Rectal smooth muscle tissue (tissue), 1 donor: ENCODE measurements at regions not wholly inside any gene's neighbourhood (a gene's known extent, or its start where the extent isn't known, plus 50 kb on each side); places are given as distances from the start of the nearest gene placed in this dataset.

Source experiments
- H3K27ac ChIP-seq: one replicate; pipeline ENCODE4 v1.7.0; 2013; ENCODE audit warnings: low read depth, low read length, inconsistent platforms
- H3K27me3 ChIP-seq: one replicate; pipeline ENCODE4 v1.7.0; 2013; ENCODE audit warnings: low read length; ENCODE audit not compliant: control insufficient read depth, insufficient read depth
- H3K36me3 ChIP-seq: one replicate; pipeline ENCODE4 v1.7.0; 2013; ENCODE audit warnings: low read length; ENCODE audit not compliant: control insufficient read depth, insufficient read depth
- H3K4me1 ChIP-seq: one replicate; pipeline ENCODE4 v1.7.0; 2013; ENCODE audit warnings: low read length; ENCODE audit not compliant: control insufficient read depth, insufficient read depth
- H3K4me3 ChIP-seq: one replicate; pipeline ENCODE4 v1.7.0; 2013; ENCODE audit warnings: low read length
- H3K9ac ChIP-seq: one replicate; pipeline ENCODE4 v1.7.0; 2013; ENCODE audit warnings: low read length

DNA sequence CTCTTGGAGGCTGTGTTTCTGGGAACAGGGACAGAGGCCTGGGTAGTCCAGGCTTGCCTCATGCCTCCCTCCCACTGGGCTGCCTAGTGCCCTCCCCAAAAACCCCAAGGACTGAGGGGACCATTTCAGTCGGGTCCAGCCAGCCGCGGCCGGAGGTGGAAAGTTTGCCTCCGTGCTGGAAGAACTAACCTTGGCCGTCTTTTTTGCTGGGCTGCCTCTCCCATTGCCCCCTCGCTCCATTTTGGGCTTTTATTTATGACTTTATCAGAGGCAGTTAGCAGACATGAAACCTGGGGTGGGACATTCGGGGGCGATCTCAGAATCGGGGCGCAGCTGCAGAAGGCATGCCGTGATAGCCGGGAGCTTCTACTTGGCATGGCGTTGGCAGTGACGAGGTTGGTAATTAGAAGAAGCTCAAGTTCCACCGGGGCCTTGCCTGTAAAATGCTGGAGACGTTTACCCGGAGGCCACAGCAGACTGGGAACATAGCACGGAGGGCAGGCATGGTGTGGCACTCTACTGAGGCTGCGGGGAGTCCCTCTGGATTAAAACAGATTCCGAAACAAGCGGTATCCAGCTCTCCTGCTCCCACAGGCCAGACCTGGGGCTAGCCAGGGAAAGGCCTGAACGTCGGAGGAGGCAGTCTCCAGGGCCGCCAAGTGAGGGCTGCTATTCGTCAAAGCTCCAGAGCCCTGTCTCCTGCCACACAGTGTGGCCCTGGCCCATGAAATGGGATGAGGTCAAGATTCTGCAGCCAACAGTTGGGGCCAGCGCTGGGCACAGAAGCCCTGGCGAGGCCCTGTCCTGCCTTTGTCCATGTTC, 76.4 kb upstream of the PPARA start:
- Histone ChIP-seq H3K4me3 (peak overlapping the region; percentile 78), H3K36me3 (peaks cover 2% of the 10 kb centered on the region), H3K27ac (peak overlapping the region; percentile 94), H3K27me3 (no peaks in the 10 kb centered on the region), H3K4me1 (peaks cover 40% of the 10 kb centered on the region), H3K9ac (peak overlapping the region; percentile 34)

DNA sequence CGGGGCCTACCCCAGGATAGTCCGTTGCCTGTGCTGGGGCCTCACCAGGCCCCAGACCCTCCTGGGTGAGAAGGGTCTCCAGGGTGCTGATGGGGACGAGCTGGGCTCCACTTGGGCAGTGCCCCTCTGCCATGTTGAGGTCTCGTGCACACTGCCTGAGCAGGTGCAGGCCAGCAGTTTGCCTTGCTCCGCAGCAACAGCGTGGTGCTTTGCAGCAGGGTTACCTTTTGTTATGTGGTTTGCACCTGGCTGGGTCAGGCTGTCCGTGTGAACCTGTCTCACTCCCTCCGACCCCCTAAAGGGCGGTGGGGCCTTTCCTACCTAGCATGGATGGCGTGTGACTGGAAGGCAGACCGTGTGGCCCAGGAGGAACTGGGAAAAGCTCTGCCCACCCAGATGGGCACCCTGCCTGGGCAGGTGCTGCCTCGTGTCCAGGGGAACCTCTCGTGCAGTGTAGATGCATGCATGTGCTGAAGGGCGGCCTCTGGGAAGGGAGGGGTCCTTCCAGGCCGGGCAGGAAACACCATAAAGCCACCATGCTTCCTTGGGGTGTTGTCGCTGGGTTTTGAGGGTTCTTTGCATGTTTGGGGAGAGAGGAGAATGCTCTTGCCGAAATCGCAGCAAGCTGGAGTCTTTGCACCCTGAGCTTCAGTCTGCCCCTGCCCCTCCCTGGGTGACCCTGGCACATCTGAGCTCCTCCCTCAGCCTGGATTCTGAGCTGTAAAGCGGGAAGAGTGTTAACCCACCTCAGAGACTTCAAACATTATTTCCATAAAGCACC, 75.4 kb upstream of the PPARA start:
- Histone ChIP-seq H3K36me3 (peaks cover 2% of the 10 kb centered on the region), H3K4me3 (peak overlapping the region; percentile 78), H3K9ac (peak overlapping the region; percentile 11), H3K4me1 (peaks cover 46% of the 10 kb centered on the region), H3K27ac (peak overlapping the region; percentile 94), H3K27me3 (no peaks in the 10 kb centered on the region)

DNA sequence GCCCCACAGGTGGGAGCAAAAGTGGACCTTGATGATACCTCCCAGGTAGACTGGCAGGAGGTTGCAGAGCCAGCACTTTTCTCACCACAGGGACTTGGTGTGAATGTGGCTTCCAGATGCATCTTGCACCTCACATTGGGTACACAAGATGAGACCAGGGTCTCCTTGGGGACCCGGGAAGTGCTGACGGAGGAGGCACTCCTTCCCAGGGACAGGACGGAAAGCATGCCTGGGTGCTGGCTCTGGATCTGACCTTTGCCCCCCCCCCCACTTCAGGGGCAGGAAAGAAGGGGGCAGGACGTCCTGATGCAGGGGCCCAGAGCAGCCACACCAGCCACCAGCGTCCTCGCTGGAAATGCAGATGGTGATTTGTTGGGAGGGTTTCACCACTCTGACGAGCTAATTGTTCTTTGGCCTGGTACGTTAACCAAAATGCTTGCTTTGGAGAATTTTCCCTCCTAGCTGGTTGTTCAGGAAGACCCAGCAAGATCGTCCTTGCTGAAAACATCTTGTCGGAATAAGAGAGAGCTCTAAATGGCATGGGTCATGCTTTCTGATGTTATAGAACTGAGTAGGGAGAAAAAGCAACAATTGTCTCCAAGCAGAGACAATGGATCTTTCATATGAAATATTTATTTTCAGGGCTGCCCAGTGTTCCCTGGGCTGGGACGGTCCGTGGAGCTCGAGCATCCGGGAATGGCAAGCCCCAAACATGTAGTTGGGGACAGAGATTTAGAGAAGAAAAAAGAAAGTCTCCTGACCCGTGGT, 74.4 kb upstream of the PPARA start:
- Histone ChIP-seq H3K4me3 (peak overlapping the region; percentile 57), H3K9ac (no peak overlapping the region), H3K36me3 (peaks cover 2% of the 10 kb centered on the region), H3K27ac (peak overlapping the region; percentile 92), H3K27me3 (no peaks in the 10 kb centered on the region), H3K4me1 (peaks cover 50% of the 10 kb centered on the region)

DNA sequence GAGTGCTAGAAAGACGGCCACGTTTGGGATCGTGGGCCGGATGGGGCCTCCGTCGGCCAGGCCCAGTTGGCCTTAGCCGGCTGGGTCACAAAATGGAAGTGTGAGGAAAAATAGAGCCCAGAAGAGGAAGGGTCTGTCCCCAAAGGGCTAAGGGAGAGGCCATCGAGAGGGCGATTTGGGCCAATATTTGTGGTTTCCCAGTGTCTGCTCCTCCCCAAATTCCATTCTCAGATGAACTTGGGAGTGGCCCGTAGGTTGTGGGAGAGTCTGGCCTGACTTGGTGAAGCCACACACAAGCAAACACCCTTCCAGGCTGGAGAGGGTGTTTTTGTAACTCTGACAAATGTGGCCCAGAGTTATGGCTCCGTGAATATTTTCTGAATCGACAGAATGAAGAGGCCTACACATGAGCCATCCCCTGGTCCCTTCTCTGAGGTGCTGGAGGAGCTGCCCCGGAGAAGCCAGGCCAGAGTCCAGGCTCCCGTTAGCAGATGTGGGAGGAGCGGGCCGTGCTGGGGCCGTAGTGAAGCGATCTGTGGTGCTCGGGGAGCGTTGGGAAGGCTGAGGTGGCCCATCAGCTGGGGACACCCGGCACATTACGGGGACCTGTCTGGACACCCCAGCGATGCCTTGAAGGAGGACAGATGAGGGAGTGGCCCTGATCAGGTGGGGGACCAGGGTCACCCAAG, 73.5 kb upstream of the PPARA start:
- Histone ChIP-seq H3K9ac (peak overlapping the region; percentile 45), H3K36me3 (peaks cover 2% of the 10 kb centered on the region), H3K27ac (peak overlapping the region; percentile 92), H3K4me3 (peak overlapping the region; percentile 57), H3K27me3 (no peaks in the 10 kb centered on the region), H3K4me1 (peaks cover 57% of the 10 kb centered on the region)

DNA sequence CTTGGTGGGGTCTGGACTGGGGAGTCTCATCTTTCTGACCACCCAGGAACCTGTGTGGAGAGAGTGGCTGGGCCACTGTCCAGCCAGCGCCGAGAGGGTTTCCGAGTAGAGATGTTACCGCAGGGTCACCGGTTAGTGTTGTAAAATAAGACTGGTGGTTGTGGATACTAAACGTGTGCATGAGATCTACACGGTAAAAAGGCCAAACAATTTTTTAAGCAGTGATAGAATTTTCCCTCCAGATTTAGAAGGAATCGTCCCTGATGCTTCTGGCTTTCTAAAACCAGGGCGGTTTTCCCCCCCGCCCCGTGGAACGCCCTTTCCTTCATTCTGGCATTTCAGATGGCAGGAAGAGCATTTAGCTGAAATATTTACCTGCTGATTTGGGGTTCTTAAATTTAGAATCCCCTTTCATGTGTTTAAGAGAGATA, 72.6 kb upstream of the PPARA start:
- no peaks in the 10 kb centered on the region for H3K27me3 ChIP-seq
- H3K9ac ChIP-seq: peak overlapping the region; percentile 45
- H3K4me1 ChIP-seq: peaks cover 62% of the 10 kb centered on the region
- H3K36me3 ChIP-seq: peaks cover 2% of the 10 kb centered on the region
- peak overlapping the region; percentile 92 for H3K27ac ChIP-seq
- H3K4me3 ChIP-seq: peak overlapping the region; percentile 57

DNA sequence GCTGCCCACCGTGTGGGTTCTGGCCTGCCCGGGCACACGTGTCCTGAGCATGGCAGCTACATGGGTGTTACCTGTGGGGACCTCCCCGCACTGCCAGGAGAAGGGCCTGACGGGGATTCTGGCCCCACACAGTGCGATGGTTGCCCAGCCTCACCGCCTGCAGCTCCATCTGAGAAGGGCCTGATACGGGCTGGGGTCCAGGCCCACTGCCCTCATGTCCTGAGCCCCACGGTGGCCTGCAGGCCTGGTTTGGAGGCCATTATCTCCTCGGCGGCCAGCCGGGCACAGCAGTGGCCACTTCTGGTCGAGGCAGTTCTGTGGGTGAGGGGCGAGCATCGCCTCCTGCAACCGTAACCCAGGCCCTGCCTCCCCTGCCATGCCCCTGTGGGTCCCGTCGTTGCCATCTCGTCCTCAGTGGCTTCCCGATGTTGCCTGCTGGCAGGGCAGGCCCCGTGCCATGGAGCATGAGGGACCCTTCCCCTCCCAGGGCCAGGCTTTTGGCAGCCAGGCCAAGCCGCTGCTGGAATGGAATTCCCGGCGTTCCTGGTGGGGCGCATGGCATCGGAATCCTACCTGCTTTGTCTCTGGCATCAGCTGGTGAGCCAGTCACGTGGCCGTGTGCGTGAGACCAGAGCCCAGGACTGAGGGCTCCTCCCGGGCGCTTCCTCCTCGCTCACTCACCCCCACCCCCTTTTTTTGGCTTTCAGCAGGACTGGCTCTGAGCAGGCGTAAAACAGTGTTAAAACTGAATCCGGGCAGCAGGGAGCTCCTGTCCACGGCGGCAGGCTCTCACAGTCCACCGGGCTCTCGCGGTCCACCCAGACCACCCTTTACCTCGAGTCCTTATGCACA, 71.9 kb upstream of the PPARA start:
- Histone ChIP-seq H3K9ac (peak overlapping the region; percentile 32), H3K4me1 (peaks cover 66% of the 10 kb centered on the region), H3K4me3 (peak overlapping the region; percentile 57), H3K36me3 (peaks cover 2% of the 10 kb centered on the region), H3K27me3 (no peaks in the 10 kb centered on the region), H3K27ac (peak overlapping the region; percentile 92)

DNA sequence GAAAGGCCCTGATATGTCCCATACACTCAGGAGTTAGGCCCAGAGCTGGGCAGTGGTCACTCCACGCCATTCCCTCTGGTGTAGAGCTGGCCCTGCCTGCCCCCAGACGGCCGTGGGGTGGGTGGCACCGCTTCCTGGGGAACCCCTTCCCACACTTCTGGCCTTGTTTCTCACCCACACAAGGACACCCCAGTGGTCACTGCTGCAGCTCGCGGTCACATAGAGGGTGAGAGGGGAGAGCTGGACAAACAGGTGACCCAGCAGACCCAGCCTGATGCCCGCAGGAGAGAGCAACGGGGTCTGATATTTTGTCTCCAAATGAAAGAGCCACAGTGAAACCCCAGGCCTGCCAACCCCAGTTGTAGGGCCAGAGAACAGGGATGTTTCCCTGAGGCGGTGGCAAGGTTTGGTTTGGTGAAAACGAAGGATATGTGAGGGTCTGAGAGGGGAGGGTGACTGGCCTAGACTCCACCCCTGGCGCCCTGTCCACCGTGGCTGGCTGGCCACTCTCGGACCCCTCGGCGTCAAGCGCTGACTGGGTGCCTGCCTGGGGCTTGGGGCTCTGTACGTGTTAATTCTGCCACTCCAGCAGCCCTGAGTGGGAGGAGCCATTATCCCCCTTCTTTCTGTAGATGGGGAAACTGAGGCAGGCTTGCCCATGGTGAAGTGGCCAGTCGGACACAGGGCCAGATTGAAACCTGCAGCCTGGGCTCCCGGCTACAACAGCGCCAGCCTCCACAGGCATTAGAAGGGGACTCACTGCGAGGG, 71.0 kb upstream of the PPARA start:
- peaks cover 69% of the 10 kb centered on the region for H3K4me1 ChIP-seq
- peak overlapping the region; percentile 32 for H3K9ac ChIP-seq
- H3K4me3 ChIP-seq: peak overlapping the region; percentile 57
- H3K36me3 ChIP-seq: peaks cover 6% of the 10 kb centered on the region
- no peaks in the 10 kb centered on the region for H3K27me3 ChIP-seq
- H3K27ac ChIP-seq: peak overlapping the region; percentile 92

DNA sequence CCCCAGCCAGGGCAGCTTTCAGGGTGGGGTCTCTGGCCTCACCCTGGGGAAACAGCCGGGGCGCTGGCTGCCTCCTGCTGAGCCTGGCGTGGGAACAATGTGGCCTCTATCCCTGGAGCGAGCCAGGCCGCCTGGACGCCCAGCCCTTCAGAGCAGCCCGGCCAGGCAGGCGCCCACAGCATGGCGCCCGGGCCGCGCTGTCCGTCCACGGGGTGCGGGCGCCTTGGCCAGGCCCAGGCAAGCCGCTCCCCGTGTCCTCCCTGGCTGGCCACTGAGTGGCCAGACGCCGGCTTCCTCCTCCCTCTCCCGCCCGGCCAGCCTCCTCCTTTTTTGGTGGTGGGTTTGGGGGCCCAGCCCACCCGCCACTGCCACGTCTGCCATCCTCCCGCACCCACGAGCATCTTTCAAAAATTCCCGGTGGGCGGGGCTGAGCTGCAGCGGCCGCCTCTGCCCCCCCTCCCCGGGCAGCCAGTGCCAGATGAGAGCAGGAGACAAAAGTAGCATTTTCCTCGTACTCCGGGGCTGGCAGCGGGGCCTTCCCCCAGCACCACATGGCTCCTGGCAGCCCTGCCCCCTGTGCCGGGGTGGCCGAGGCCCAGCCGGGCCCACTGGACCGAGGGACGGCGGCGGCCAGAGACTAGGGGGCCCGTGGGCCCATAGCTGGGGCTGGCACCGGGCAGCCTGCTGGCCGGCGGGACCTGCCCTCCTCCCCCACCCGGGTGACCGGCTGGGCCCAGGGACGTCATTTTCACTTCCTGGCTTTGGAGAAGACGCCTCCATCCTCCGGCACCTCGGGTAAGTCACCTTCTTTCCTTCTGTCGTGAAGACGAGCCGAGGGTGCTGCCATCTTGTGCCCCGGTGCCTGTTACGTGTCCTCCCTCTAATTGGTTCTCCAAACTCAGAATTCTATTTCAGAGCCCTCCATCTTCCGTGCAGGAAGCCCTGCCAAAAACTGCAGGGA, 70.2 kb upstream of the PPARA start:
- no peak overlapping the region for H3K9ac ChIP-seq
- H3K4me1 ChIP-seq: peaks cover 67% of the 10 kb centered on the region
- peak overlapping the region; percentile 92 for H3K27ac ChIP-seq

DNA sequence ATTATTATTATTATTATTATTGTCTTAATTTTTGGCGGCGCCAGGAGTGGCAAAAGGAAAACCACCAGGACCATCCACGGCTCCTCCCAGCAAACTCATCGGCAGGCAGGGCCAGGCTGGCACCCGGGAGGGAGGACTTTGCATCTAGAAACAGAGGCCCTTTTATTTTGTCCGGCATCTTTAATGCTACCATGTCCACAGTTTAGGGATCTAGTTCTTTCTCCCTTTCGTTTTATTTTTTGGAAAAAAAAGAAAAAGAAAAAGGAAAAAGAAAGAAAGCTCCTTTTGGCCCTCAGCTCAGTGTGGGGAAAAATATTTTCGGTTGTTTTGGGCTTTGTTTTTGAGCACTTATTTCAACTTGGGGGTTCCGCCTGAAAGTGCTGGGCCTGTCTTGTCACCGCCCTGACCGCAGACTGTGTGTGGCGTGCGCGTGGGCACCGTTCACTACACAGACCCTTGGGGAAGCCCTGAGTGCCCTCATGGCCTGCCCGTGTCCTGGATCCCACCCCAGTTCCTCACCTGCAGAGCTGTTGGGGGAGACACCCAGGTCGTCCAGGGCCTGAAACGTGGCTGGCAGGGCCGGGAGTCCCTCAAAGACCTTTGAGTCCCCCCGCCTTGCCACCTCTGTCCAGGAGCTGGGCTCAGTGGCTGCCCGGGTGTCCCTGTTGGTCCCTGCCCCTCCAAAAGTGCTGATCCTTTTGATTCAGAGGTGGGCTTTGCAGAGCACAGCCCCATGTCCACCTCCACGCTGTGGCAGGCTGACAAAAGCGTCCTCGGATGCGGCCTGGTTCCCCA, 69.1 kb upstream of the PPARA start:
- peak overlapping the region; percentile 92 for H3K27ac ChIP-seq
- H3K36me3 ChIP-seq: peaks cover 8% of the 10 kb centered on the region
- H3K4me3 ChIP-seq: peak overlapping the region; percentile 40
- no peaks in the 10 kb centered on the region for H3K27me3 ChIP-seq
- H3K4me1 ChIP-seq: peaks cover 66% of the 10 kb centered on the region
- H3K9ac ChIP-seq: peak overlapping the region; percentile 29

More for the DNA sequence above, 70.2 kb upstream of the PPARA start:
- Histone ChIP-seq H3K4me3 (peak overlapping the region; percentile 57), H3K36me3 (peaks cover 10% of the 10 kb centered on the region), H3K27me3 (no peaks in the 10 kb centered on the region)
